OCI-LY7 (cell line): ENCODE measurements at regions not wholly inside any gene's neighbourhood (a gene's known extent, or its start where the extent isn't known, plus 50 kb on each side); places are given as distances from the start of the nearest gene placed in this dataset.
"Not testable (repeated sequence)": the region's sequence is repeated elsewhere in the genome, so short reads cannot be mapped to it uniquely, and the experiment has no call there.

ENCODE experiments used
- BruUV-seq: library from RNA; stranded (reverse); fragments of 400-500 nt; replicated peaks from 2 replicates; lab custom pipeline; 2021; lab: Mats Ljungman, UMichigan
- CTCF ChIA-PET: fragments of 300-600 bp; sonication (Branson Sonifier 250); formaldehyde crosslinking; loops from one replicate; lab custom pipeline; 2022; ENCODE audit warnings: antibody characterized with exemption; ENCODE audit not compliant: unreplicated experiment; lab: Charles Lee
- POLR2A ChIA-PET: fragments of 300-600 bp; sonication (Branson Sonifier 250); formaldehyde crosslinking; loops from one replicate; lab custom pipeline; 2022; ENCODE audit warnings: antibody characterized with exemption; lab: Charles Lee
- DNase-seq: peaks from one replicate; pipeline ENCODE4 v3.0.0-alpha.2; 2015; ENCODE audit warnings: low spot score
- H2AFZ ChIP-seq: fragments of 200-600 bp; sonication (generic), shearing (Covaris generic); 2 replicates; pipeline ENCODE4 v1.6.1; 2014; ENCODE audit warnings: mild to moderate bottlenecking, antibody characterized with exemption, low read length, moderate library complexity
- H3K27ac ChIP-seq: fragments of 200-600 bp; sonication (generic); 2 replicates; pipeline ENCODE4 v1.5.1; 2014; ENCODE audit warnings: mixed run types, low read depth, mild to moderate bottlenecking, moderate library complexity, low read length, inconsistent platforms; ENCODE audit not compliant: poor library complexity, severe bottlenecking
- H3K36me3 ChIP-seq: fragments of 200-600 bp; sonication (generic); 2 replicates; pipeline ENCODE4 v1.6.1; 2014; ENCODE audit warnings: mild to moderate bottlenecking, antibody characterized with exemption, low read length, moderate library complexity, mixed read lengths; ENCODE audit not compliant: insufficient read depth
- H3K4me1 ChIP-seq: fragments of 200-600 bp; sonication (generic); 2 replicates; pipeline ENCODE4 v1.5.1; 2014; ENCODE audit warnings: mild to moderate bottlenecking, low read length; ENCODE audit not compliant: insufficient read depth, poor library complexity, severe bottlenecking
- H3K4me2 ChIP-seq: fragments of 200-600 bp; sonication (generic); 2 replicates; pipeline ENCODE4 v1.6.1; 2014; ENCODE audit warnings: mild to moderate bottlenecking, low read length
- H3K4me3 ChIP-seq: fragments of 200-600 bp; sonication (generic); 2 replicates; pipeline ENCODE4 v1.5.1; 2014; ENCODE audit warnings: mild to moderate bottlenecking, low read depth, low read length; ENCODE audit not compliant: poor library complexity, severe bottlenecking
- H3K79me2 ChIP-seq: fragments of 200-600 bp; sonication (generic); 2 replicates; pipeline ENCODE4 v1.6.1; 2016; ENCODE audit warnings: low read depth, mild to moderate bottlenecking, low read length, moderate library complexity, mixed read lengths; ENCODE audit not compliant: insufficient read depth
- H3K9me2 ChIP-seq: fragments of 200-600 bp; sonication (generic); 2 replicates; pipeline ENCODE4 v1.6.1; 2016; ENCODE audit warnings: mild to moderate bottlenecking, low read length, mixed read lengths; ENCODE audit not compliant: insufficient read depth
- H3K9me3 ChIP-seq: fragments of 200-600 bp; sonication (generic); 2 replicates; pipeline ENCODE4 v1.6.1; 2014; ENCODE audit warnings: mild to moderate bottlenecking, mixed run types, low read length, mixed read lengths
- H4K20me1 ChIP-seq: fragments of 200-600 bp; sonication (generic); 2 replicates; pipeline ENCODE4 v1.6.1; 2014; ENCODE audit warnings: mild to moderate bottlenecking, antibody characterized with exemption, low read length, moderate library complexity, mixed read lengths; ENCODE audit not compliant: insufficient read depth
- CTCF ChIP-seq: fragments of 200-600 bp; sonication (generic); conservative IDR thresholded peaks from 2 replicates; pipeline ENCODE4 v1.5.1; 2014; ENCODE audit warnings: mild to moderate bottlenecking, antibody characterized with exemption, low read length, moderate library complexity, mixed read lengths
- EZH2phosphoT487 ChIP-seq: fragments of 200-600 bp; sonication (generic); IDR thresholded peaks from 2 replicates; pipeline ENCODE4 v1.6.1; 2018; ENCODE audit warnings: low read depth, borderline replicate concordance, mild to moderate bottlenecking, mixed run types, antibody characterized with exemption, low read length, moderate library complexity, mixed read lengths
- intact Hi-C: fragments of 100-400 bp; cut with micrococcal nuclease; formaldehyde crosslinking; loops from one replicate; pipeline ENCODE4 v1.10.0; 2022; ENCODE audit not compliant: unreplicated experiment

- H3K4me2 ChIP-seq: no peak overlapping the region
- no peaks in the 10 kb centered on the region for H3K9me2 ChIP-seq
- no peaks in the 10 kb centered on the region for H4K20me1 ChIP-seq
- H3K27ac ChIP-seq: no peak overlapping the region
- no peaks in the 10 kb centered on the region for H3K4me1 ChIP-seq
- no peaks in the 10 kb centered on the region for H3K79me2 ChIP-seq
- BruUV-seq: no TSS peak
- ChIA-PET POLR2A (interaction anchor here (0.6 kb wide), 1 partner anchor 561 kb away, joined by 3 read pairs; no protein-coding TSS in a partner anchor), CTCF (no interaction called here)
- no peak for DNase-seq
- intact Hi-C loops: no loop called here
- no peaks in the 10 kb centered on the region for H3K36me3 ChIP-seq
- no peak overlapping the region for H2AFZ ChIP-seq
- H3K9me3 ChIP-seq: no peaks in the 10 kb centered on the region
- TF ChIP-seq CTCF: no peak
- TF ChIP-seq EZH2phosphoT487: no peak
- no peak overlapping the region for H3K4me3 ChIP-seq
Observed at GRCh38 chr6:164045082-164045481, 630.6 kb downstream of the QKI start.

GRCh38 chr6:164043656-164044055 lies 629.1 kb downstream of the QKI start:
- H3K4me3 ChIP-seq, H3K9me2 ChIP-seq, H3K79me2 ChIP-seq, H3K4me2 ChIP-seq, H3K9me3 ChIP-seq, H3K4me1 ChIP-seq, H3K36me3 ChIP-seq, CTCF ChIA-PET, DNase-seq, H4K20me1 ChIP-seq, H3K27ac ChIP-seq, H2AFZ ChIP-seq, BruUV-seq, intact Hi-C loops, POLR2A ChIA-PET: not testable (repeated sequence)

- TF ChIP-seq CTCF (no peak), EZH2phosphoT487 (no peak)
- Histone ChIP-seq H3K4me2 (no peak overlapping the region), H3K4me1 (no peaks in the 10 kb centered on the region), H3K79me2 (no peaks in the 10 kb centered on the region), H3K36me3 (no peaks in the 10 kb centered on the region), H3K4me3 (no peak overlapping the region), H3K27ac (no peak overlapping the region), H3K9me3 (no peaks in the 10 kb centered on the region), H3K9me2 (no peaks in the 10 kb centered on the region), H2AFZ (no peak overlapping the region), H4K20me1 (no peaks in the 10 kb centered on the region)
- no peak for DNase-seq
- no TSS peak for BruUV-seq
- ChIA-PET POLR2A (interaction anchor here (0.6 kb wide), 1 partner anchor 573 kb away, joined by 3 read pairs; no protein-coding TSS in a partner anchor), CTCF (no interaction called here)
- intact Hi-C loops: no loop called here
Observed at GRCh38 chr6:164042212-164042611, 627.7 kb downstream of the QKI start.
